H1 (cell line): ENCODE measurements at regions not wholly inside any gene's neighbourhood (a gene's known extent, or its start where the extent isn't known, plus 50 kb on each side); places are given as distances from the start of the nearest gene placed in this dataset.

ENCODE experiments used
- CTCF ChIP-seq, 3 experiments: IDR thresholded peaks; 1 replicate in 2 of 3; 2 replicates in 1 of 3; pipeline versions ENCODE4 v1.5.1 to v1.6.1; 2011; ENCODE audit warnings: low read length in 3 of 3, mild to moderate bottlenecking in 3 of 3, inconsistent platforms in 2 of 3, low read depth in 1 of 3, moderate library complexity in 1 of 3; ENCODE audit not compliant: insufficient read depth in 1 of 3; ENCODE audit errors: control extremely low read depth in 1 of 3
- SIX5 ChIP-seq: IDR thresholded peaks from 2 replicates; pipeline ENCODE4 v1.6.1; 2011; ENCODE audit warnings: mild to moderate bottlenecking, low read depth, low read length
- TBP ChIP-seq: IDR thresholded peaks from 2 replicates; pipeline ENCODE4 v1.6.1; 2011; ENCODE audit warnings: low read depth, low read length, improper control_type of control experiment

- TF ChIP-seq SIX5 (no peak), TBP (no peak), CTCF (IDR thresholded peaks at IDR 0.05; ENCODE audit: control extremely low read depth in 1 of 3, insufficient read depth in 1 of 3, low read depth in 1 of 3, low read length in 3 of 3) (no peak)
These were observed 251.3 kb upstream of the VWC2 start for GRCh38 chr7:49522111-49522510.
